GM21447 (cell line): ENCODE measurements at regions not wholly inside any gene's neighbourhood (a gene's known extent, or its start where the extent isn't known, plus 50 kb on each side); places are given as distances from the start of the nearest gene placed in this dataset.

Source experiments
- ATAC-seq: cut with Tn5 transposase; IDR thresholded peaks from one replicate; pipeline ENCODE4 v1.9.1; 2021; ENCODE audit not compliant: unreplicated experiment

DNA sequence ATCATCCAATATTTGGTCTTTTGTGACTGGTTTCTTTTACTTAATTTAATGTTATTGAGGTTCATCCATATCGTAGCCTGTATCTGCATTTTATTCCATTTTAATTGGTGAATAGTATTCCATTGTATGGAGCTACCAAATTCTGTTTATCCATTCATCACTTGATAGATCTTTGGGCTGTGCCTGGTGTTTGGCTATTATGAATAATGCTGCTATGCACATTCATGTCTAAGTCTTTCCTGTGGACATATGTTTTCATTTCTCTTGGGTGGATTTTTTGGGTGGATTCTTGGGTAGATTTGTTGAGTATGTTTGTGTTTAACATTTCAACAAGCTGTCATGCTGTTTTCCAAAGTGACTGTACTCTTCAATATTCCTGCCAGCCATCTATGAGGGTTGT lies 52.5 kb upstream of the NEDD4L start:
- no peak for ATAC-seq

DNA sequence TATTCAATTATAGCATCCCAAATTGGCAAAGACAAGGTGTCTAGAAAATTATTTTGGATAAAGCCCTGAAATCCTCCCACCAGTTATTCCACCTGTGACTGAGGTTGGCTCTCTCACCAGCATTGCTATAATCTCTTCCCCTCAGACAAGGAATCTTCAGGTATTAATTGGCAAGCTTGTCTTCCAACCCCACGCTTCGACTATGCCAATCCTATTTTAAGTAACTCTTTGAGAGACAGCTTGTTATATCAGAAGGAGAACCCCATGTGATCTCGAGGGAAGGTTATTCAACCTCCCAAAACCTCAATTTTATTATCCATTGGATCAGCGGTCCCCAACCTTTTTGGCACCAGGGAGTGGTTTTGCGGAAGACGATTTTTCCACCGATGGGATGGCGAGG lies 54.5 kb upstream of the NEDD4L start:
- no peak for ATAC-seq

DNA sequence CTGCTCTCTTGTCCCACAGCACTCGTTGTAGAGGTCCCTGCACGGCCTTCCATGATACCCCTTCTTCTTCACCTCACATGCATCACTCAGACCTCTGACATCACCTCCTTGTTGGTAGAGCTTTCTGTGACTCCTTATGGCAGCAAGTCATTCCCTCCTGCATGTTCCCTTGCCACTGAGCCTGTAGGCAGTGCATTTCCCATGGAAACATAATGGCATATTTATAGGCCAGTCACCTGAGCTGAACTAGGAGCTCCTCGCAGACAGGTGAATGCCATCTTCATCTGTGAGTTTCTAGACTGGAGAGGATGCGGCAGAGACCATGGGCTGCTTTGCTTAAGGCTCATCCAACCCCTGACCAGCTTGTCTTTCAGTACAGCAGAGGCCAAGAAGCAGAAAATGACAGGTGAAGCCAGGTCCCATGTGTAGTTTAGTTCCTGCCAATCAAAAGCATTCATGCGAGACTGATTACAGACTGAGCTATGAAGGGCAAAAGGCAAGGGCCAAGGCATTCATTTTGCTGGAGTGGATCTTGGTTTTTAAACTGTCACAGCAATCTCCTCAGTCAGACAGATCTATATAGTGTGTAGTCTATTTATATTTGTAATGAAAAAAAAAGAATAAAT lies 59.4 kb upstream of the NEDD4L start:
- ATAC-seq: no peak

DNA sequence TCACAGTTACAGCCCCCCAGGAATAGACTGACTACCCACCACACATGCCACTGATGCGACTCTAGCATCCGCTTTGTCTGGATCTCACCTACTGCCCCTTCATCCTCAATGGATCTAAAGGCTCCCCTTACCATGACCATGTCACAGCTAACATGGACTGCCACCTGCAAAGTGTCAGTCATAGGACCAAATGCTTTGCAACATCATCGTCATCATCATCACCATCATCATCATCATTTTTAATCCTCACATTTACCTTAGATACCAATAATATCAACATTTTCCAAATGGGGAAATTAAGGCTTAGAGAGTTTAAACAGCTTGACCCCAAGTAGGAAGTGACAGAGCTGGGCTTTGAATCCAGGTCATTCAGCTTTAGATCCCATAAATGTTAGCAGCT lies 60.1 kb upstream of the NEDD4L start:
- no peak for ATAC-seq

DNA sequence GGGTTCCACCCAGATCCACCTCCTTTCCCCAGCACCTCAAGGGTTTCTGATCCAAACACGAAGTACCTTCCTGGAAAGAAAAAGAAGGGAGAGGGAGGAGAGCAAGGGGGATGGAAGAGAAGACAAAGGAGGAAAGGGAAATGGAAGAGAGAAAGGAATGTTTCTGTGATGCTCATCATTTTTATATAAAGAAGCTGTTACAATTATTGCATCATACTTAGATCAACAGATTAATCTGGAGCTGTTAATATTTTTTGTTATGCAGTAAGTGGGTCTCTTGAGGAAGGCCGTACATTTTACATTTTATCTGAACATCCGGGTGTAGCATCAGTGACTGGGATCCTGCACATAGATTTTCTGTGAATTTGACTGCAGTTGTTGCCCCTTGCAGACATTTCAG lies 60.6 kb upstream of the NEDD4L start:
- no peak for ATAC-seq

DNA sequence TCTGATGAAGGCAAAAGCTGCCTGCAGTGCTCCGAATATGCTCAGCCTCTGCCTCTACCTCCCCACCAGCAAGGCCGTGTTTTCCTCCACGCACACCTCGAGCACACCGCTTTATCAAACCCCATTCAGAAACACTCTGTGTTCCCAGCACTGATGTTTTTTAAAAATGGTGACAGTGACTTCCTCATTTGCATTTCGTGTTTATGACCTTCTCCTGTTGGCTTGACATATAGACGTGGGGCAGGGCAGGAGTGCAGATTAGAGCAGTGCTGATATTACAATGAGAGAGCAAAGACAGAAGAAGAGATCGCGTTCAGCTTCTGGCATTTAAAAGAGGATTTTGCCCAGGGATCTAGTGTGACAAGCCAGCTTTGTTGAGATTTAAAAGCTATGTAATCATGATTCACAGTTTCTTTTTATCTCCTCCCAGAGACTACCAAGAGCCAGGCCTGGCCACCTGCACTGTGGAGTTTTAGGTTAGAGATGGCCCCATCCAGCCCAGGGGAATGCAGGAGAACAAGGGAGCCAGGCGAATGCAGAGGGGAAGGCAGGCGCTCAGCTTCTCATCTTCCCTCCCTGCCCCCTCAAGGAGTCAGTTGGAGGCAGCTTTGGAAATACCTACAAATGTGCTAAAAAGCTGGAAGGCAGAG lies 61.5 kb upstream of the NEDD4L start:
- no peak for ATAC-seq

DNA sequence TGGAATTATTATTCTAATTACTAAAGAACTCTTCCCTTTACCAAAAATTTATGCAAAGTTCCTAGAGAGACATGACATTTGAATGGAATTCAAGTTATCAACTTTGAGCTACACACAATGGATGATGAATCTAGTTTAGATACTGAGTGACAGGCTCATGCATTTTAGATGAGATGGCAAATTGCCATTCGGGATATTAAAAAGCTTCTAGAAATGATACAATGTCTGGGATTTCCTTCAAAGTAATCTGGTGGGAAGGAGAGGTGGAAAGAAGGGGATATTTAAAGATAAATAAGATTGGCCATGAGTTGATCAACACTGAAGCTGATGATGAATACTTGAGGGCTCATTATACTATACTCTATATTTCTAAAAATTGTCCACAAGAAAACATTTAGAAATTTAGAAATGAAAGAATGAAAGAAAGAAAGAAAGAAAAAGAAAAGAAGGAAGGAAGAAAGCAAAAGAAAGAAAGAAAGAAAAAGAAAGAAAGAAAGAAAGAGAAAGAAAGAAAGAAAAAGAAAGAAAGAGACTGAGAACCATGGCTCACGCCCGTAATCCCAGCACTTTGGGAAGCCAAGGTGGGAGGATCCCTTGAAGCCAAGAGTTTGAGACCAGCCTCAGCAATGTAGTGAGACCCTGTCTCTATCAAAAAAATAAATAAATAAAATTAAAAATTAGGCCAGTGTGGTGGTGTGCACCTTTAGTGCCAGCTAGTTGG lies 62.6 kb upstream of the NEDD4L start:
- no peak for ATAC-seq

DNA sequence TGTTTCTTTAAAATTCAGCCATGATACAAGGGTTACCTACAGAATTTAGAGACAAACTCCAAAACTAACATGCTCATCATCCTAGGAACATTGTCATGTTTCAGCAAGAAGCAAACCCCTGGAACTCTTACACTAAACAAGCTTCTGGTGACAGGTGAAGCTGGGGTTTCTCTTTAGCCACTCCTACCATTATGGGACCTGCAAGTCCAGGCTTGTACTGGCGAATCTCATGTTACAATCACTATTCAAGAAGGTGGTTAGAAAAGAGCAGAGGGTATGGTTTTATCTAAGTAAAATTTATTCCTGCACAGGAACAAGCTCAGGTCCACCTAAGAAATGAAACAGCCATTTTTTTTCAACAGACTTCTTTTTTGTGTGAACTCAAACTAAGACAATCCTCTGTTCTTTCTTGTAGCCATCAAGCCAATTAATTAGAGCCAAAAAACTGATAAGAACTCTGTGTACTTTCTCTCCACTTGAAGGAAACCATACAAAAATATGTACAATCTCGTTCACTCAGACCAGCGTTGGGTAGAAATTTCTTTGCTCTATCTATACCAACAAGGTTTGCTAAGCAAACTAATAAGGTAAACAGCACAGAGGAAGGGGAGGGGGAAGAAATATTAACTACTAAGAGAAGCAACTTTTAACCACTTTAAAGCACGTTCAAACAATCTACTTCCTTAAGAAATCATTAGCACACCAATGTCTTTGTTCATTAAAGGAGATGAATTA lies 63.3 kb upstream of the NEDD4L start:
- ATAC-seq: no peak

DNA sequence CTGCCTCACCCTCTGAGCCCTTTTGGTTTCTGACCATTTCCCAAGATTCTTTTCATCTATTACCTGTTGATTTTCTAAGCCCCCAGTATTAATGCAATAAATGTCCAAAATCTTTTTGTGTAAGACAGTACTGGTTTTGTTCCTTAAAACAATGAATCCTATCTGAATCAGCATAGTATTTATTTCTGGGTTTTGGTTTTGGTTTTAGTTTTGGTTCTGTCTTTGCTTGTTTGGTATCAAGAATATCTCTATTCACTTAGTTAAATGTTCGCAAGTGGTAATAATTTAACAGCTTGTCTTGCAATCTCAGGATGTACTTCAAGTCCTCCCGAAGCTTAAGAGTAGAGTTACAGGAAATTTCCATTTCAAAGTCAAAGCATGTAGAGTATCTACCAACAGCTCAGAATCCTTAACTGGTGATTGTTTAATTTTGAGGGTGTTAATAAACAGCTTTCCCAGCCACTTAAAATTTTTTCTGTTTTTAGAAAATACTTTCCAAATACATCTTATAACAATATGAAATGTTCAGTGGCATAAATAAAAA lies 67.7 kb upstream of the NEDD4L start:
- peak; percentile 63 for ATAC-seq

DNA sequence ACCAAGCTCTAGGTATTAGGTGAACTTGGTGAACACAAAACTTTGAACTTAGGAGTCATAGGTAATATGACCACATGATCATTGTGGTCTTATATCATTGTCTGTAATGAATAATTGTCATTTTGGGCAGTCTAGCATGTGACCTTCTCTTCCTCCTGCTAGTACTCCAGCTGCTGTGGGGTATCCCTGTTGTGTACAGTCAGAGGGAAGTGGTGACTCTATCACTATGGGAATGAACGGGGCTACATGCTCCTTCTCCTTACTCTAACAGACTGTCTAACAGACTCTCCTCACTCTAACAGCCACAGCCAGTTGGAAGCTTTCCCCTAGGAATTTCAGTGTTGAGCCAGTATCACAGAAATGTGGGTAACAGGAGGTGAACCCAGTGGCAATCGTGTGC lies 68.2 kb upstream of the NEDD4L start:
- peak; percentile 21 for ATAC-seq

DNA sequence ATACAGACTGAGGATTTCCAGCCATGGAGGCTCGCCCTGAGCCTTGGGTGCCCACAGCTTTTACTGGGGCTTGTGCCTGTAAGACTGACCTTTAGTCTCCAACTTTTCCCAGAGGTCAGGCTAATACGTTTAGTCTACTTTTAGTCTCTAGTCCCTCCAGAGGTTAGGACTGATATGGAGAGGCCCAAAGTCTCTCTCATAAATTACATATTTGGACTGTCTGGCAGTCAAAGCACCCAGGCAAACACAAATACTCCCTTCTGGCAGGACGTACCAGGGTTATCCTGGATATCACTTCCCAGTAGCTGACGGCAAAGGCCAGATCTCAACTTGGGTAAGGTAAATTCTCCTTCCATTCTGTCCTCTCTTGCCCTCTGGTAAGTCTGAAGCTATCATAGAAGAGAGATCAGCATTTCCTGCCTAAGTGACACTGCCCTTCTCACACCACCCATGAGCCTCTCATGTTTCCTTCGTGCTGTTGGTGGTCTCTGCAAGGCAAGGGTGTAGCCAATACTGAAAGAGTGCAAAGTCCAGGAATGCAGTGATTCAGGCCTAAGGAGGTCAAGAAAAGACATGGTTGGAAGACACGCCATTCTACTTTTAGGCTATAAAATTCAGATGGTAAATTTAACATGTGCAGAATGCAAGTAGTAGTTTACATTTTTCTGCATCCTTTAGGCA lies 69.3 kb upstream of the NEDD4L start:
- ATAC-seq: no peak

DNA sequence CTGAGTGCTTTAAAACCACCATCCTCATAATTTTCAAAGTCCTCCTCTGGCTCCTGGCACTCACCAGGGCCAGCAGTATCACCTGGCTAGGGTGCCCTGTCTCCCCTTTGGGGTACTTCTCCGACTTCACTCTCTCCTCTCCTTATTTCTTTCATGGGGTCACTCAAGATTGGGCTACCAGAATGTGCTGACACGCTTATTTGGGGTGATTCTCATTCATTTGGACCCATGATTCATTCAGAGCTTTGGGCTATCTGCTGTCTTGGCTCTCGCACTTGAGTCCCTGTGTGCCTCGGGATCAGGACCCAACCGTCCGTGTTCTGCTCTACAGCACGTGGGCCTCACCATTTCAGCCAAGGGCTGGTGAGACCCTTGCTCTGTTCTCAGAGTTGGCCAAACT lies 70.1 kb upstream of the NEDD4L start:
- no peak for ATAC-seq

DNA sequence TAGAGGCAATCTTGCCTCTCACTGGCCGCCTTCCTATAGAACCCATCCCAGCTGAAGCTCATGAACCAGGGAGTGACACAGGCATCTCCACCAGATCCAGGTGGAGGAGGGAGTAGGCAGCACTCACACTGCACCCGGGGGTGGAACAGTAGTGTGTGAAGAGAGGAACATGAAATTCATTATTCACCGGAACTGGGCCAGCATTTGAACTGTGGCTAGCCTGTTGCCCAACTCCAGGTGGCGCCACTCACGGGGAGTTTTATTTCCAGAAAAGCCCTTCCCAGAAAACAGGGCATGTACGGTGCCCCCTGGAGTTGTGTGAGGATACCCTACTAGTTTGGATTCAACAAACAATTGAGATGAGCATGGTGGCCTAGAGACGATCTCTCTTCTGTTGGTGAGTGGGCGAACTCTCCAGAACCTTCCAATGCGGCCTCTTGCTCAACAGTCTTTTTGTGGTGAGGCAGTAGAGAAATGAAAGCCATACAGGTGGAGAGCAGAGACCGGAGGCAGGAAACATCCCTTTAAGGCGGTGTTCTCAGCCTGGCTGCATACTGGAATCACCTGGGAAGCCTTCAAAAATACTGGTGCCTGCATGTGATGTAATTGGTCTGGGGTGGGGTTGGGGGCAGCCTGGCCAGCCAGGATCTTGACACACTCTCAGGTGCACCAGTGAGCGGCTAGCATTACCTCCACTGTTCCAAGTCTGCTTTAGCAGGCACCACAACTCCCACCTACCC lies 73.5 kb upstream of the NEDD4L start:
- no peak for ATAC-seq

DNA sequence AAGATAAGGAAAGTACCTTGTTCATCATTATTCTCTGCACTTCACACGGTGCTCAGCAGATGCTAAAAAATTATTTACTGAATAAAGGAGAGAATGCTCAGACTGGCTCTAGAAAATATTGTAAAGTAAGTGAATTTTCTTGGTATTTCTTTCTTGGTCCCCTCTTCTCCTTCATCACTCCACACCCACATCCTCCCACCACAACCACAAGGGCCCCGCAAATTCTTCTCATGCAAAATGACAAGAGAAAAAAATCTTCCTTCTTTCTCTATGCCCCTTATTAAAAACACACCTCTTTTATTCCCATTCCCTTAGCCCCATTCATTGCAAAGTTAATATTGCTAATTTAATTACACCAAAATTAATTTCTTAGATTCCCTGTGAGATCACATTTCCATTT lies 74.2 kb upstream of the NEDD4L start:
- ATAC-seq: no peak

DNA sequence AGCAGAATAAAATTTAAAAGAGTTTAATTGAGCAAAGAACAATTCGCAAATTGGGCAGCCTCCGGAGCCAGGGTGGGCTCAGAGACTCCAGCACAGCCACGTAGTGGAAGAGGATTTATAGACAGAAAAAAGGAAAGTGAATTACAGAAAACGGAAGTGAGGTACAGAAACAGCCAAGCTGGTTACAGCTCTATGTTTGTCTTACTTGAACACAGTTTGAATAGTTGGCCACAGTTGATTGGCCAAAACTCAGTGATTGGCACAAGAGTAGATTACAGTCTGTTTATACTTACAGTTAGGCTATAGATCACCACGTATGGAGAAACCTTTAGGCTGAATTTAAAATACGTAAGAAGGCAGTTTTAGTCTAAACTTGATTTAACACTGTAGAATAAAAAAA lies 78.8 kb upstream of the NEDD4L start:
- ATAC-seq: no peak

DNA sequence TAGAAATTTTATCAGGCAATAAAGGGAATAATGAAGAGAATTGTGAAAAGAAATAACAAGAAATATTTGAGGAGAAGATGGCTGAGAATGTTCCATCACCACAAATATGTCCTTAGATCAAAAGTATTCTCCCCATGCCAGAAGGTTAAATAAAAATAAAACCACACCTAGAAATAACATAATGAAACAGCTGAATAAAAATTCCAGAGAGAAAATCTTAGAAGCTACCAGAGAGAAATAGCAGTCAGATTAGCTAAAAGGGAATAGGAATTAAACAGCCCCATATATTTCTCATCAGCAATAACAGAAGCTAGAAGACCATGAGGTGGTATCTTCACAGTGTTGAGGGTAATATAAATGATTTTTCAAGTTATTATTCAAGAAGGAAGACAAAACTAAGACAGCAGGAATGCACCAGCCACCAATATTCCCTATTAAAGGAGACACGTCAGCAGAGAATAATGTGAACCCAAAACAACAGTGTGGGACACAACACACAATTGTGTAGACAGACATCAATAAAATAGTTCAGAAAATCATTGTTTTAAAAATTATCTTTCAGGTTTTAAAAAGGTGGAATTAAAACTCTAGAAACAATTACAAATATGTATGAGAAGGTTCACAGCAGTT lies 82.0 kb upstream of the NEDD4L start:
- ATAC-seq: no peak

DNA sequence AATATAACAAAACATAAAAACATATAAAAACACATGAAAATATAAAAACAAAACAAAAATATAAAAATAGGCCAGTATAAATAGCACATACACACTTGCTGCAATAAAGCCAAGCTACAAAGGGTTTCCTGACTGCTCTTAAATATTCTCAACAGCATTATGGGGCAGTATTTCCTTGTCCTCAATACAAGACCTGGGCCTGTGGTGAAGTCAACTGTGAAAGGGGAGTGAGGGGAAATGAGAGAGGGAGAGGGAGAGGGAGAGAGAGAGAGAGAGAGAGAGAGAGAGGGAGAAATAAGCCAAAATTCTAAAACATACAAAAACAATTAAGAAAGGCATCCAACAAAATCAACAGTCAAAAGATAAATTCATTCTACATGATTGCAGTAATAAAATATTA lies 82.6 kb upstream of the NEDD4L start:
- no peak for ATAC-seq

DNA sequence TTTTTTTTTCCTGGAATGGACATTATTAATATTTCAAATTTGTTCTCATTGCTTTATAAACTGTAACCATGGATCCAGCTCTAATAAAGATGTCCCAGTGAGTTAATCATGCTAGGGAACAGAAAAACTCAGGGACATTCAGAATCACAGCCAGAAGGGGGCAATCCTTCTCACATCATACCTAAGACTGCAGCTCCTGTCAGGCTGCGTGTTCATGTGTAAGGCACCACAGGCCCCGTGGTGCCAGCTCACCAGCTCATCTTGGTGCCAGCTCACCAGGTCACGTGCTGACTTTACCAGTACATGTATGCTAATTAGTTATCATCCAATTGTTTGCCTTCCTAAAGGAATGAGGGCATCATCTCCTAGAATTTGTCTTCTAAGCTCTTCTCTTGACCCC lies 84.7 kb upstream of the NEDD4L start:
- ATAC-seq: peak; percentile 57

DNA sequence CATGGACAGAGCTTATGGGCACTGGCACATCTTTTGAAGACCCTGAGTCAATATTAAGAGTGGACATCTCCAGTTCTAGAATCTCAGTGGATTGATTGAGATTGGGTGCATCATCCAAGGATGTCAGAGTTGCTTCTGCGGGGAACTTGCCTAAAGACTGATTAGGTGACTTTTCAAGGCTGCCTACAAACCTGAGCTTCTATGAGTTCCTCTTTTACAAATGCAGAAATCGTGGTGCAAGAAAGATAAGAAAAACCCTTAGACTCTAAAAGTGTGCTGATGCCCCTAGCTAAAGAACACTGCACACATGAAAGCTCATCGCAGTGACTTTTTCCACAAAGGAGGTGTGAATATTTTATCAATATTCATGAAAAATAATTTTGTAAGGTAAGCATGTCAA lies 86.8 kb upstream of the NEDD4L start:
- no peak for ATAC-seq

DNA sequence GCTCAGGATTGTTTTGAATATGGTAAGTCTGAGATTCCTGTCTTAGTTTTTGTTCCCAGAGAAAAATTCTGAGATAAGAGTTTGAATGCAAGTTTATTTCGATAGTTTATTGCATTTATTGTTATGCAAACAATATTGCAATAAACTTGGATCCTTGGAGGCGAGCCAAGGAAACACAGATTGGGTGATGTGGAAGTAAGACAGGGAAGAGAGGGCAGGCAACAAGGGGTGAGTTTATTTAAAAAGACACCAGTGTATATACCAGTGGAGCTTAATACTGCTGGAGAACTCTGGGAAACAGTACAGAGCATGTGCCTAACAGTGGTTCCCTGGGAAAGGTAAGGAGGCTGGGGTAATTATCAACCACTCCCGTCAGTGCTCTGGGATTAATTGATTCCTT lies 87.5 kb upstream of the NEDD4L start:
- no peak for ATAC-seq
